ENCODE measurements at regions not wholly inside any gene's neighbourhood (a gene's known extent, or its start where the extent isn't known, plus 50 kb on each side); places are given as distances from the start of the nearest gene placed in this dataset.

- TF ChIP-seq ZNF645 (tag by site-specific recombination; IDR thresholded peaks at IDR 0.05) (no peak), ZFP41 (tag by site-specific recombination; IDR thresholded peaks at IDR 0.05; ENCODE audit: borderline replicate concordance) (no peak), ZNF76 (tag by site-specific recombination; IDR thresholded peaks at IDR 0.05; ENCODE audit: borderline replicate concordance, low read depth) (no peak)
Observed at GRCh38 chr9:26112724-26113123, 434.5 kb upstream of the TUSC1 start (continued).

- TF ChIP-seq ZNF677 (tag by site-specific recombination; IDR thresholded peaks at IDR 0.05) (no peak), ZNF221 (tag by site-specific recombination; IDR thresholded peaks at IDR 0.05; ENCODE audit: borderline replicate concordance) (no peak), ZBTB8A (tag by site-specific recombination; IDR thresholded peaks at IDR 0.05) (no peak), SP7 (tag by site-specific recombination; IDR thresholded peaks at IDR 0.05) (no peak), ZNF2 (tag by site-specific recombination; IDR thresholded peaks at IDR 0.05) (no peak)
- H3K4me3 ChIP-seq (ENCODE audit: low read depth, low read length): no peak overlapping the region
- no peaks in the 10 kb centered on the region for H3K9me3 ChIP-seq (ENCODE audit: control insufficient read depth, insufficient read depth, low read depth, low read length)
- no peaks in the 10 kb centered on the region for H3K4me1 ChIP-seq (ENCODE audit: control insufficient read depth, insufficient read depth, low read length)
- POLR2A ChIA-PET: no interaction called here
- no peak overlapping the region for H3K27ac ChIP-seq (ENCODE audit: extremely low read depth, low read depth, low read length)
- no peaks in the 10 kb centered on the region for H3K36me3 ChIP-seq (ENCODE audit: control insufficient read depth in 2 of 2, insufficient read depth in 1 of 2, low read length in 2 of 2)
- CTCF ChIA-PET: no interaction called here
Observed at GRCh38 chr9:26086396-26086795, 408.2 kb upstream of the TUSC1 start.

- POLR2A ChIA-PET: no interaction called here
- Histone ChIP-seq H3K4me1 (ENCODE audit: control insufficient read depth, insufficient read depth, low read length) (no peaks in the 10 kb centered on the region), H3K9me3 (ENCODE audit: control insufficient read depth, insufficient read depth, low read depth, low read length) (no peaks in the 10 kb centered on the region), H3K4me3 (ENCODE audit: low read depth, low read length) (no peak overlapping the region), H3K27ac (ENCODE audit: extremely low read depth, low read depth, low read length) (no peak overlapping the region), H3K36me3 (ENCODE audit: control insufficient read depth in 2 of 2, insufficient read depth in 1 of 2, low read length in 2 of 2) (no peaks in the 10 kb centered on the region)
- CTCF ChIA-PET: no interaction called here
- TF ChIP-seq ZBTB1 (tag by site-specific recombination; IDR thresholded peaks at IDR 0.05): no peak
- TF ChIP-seq ZNF398 (tag by site-specific recombination; IDR thresholded peaks at IDR 0.05): no peak
- TF ChIP-seq ZNF350 (tag by site-specific recombination; IDR thresholded peaks at IDR 0.05): no peak
- no peak for TF ChIP-seq SETDB1 (IDR thresholded peaks at IDR 0.05; ENCODE audit: insufficient read length, low read length)
- TF ChIP-seq EGR2 (tag by site-specific recombination; IDR thresholded peaks at IDR 0.05; ENCODE audit: low read depth): no peak
- TF ChIP-seq ZNF202 (tag by site-specific recombination; IDR thresholded peaks at IDR 0.05; ENCODE audit: borderline replicate concordance): no peak
- no peak for TF ChIP-seq ZNF302 (tag by site-specific recombination; IDR thresholded peaks at IDR 0.05; ENCODE audit: low read depth)
- TF ChIP-seq TCF7L2 (IDR thresholded peaks at IDR 0.05; ENCODE audit: borderline replicate concordance, low read depth, low read length): no peak
- TF ChIP-seq ZNF138 (tag by site-specific recombination; IDR thresholded peaks at IDR 0.05; ENCODE audit: borderline replicate concordance): no peak
- TF ChIP-seq ZSCAN5A (tag by site-specific recombination; IDR thresholded peaks at IDR 0.05): no peak
- no peak for TF ChIP-seq ZNF24 (tag by site-specific recombination; IDR thresholded peaks at IDR 0.05)
- TF ChIP-seq MYNN (tag by site-specific recombination; IDR thresholded peaks at IDR 0.05; ENCODE audit: borderline replicate concordance): no peak
- no peak for TF ChIP-seq ZNF626 (tag by site-specific recombination; IDR thresholded peaks at IDR 0.05)
- TF ChIP-seq ZNF112 (tag by site-specific recombination; IDR thresholded peaks at IDR 0.05): no peak
- no peak for TF ChIP-seq ZNF404 (tag by site-specific recombination; IDR thresholded peaks at IDR 0.05)
- no peak for TF ChIP-seq GLIS1 (tag by site-specific recombination; IDR thresholded peaks at IDR 0.05)
- no peak for TF ChIP-seq ZNF473 (tag by site-specific recombination; IDR thresholded peaks at IDR 0.05)
- TF ChIP-seq HOXD13 (CRISPR knock-in tag; IDR thresholded peaks at IDR 0.05; ENCODE audit: borderline replicate concordance): no peak
- TF ChIP-seq ZNF596 (tag by site-specific recombination; IDR thresholded peaks at IDR 0.05): no peak
Observed at GRCh38 chr9:26081847-26082246, 403.6 kb upstream of the TUSC1 start.

Measured in HEK293 (cell line).